WTC11 (cell line): ENCODE measurements at regions not wholly inside any gene's neighbourhood (a gene's known extent, or its start where the extent isn't known, plus 50 kb on each side); places are given as distances from the start of the nearest gene placed in this dataset.

Experiments used
- ATAC-seq: fragments of 200-7000 bp; cut with Tn5 transposase; 2 replicates; pipeline ENCODE4 v1.10.0; 2021; ENCODE audit warnings: mild to moderate bottlenecking, moderate library complexity
- CTCF ChIA-PET: fragments of 300-600 bp; sonication (Branson Sonifier 250); formaldehyde crosslinking; loops from one replicate; lab custom pipeline; 2021; ENCODE audit warnings: antibody characterized with exemption; lab: Charles Lee
- POLR2A ChIA-PET: fragments of 350-600 bp; sonication (Branson Sonifier 250); formaldehyde crosslinking; loops from one replicate; lab custom pipeline; 2021; ENCODE audit warnings: antibody characterized with exemption; lab: Charles Lee
- DNase-seq: peaks from one replicate; pipeline ENCODE4 v3.0.0; 2021; ENCODE audit warnings: low spot score
- H3K27ac Mint-ChIP-seq: 2 replicates; pipeline ENCODE4 v1.8.0; 2021; ENCODE audit warnings: mixed read lengths
- H3K27me3 Mint-ChIP-seq: 2 replicates; pipeline ENCODE4 v1.8.0; 2021; ENCODE audit warnings: low read depth, mild to moderate bottlenecking, moderate library complexity, mixed read lengths
- H3K36me3 Mint-ChIP-seq: 2 replicates; pipeline ENCODE4 v1.8.0; 2021; ENCODE audit warnings: mixed read lengths
- H3K4me1 Mint-ChIP-seq: 2 replicates; pipeline ENCODE4 v1.8.0; 2022; ENCODE audit warnings: mixed read lengths
- H3K4me3 Mint-ChIP-seq: 2 replicates; pipeline ENCODE4 v1.8.0; 2021; ENCODE audit warnings: mild to moderate bottlenecking, moderate library complexity, mixed read lengths
- H3K9me3 Mint-ChIP-seq: 2 replicates; pipeline ENCODE4 v1.8.0; 2021; ENCODE audit warnings: mixed read lengths
- AFF4 ChIP-seq: sonication (generic); formaldehyde crosslinking; IDR thresholded peaks from 2 replicates; pipeline ENCODE4 v1.8.1; 2023; ENCODE audit warnings: mild to moderate bottlenecking, missing genetic modification reagents, borderline replicate concordance
- ATF6 ChIP-seq: sonication (generic); formaldehyde crosslinking; IDR thresholded peaks from 2 replicates; pipeline ENCODE4 v1.8.1; 2023; ENCODE audit warnings: mild to moderate bottlenecking, missing genetic modification reagents
- CREB1 ChIP-seq: sonication (generic); formaldehyde crosslinking; IDR thresholded peaks from 2 replicates; pipeline ENCODE4 v1.8.0; 2023; ENCODE audit warnings: mild to moderate bottlenecking, missing genetic modification reagents
- E2F4 ChIP-seq: sonication (generic); formaldehyde crosslinking; IDR thresholded peaks from 2 replicates; pipeline ENCODE4 v1.8.1; 2022; ENCODE audit warnings: low read depth, mild to moderate bottlenecking, moderate library complexity, missing genetic modification reagents, borderline replicate concordance
- ESRRA ChIP-seq: sonication (generic); formaldehyde crosslinking; IDR thresholded peaks from 2 replicates; pipeline ENCODE4 v1.8.1; 2022; ENCODE audit warnings: mild to moderate bottlenecking, missing genetic modification reagents, borderline replicate concordance
- FOXJ3 ChIP-seq: sonication (generic); formaldehyde crosslinking; IDR thresholded peaks from 2 replicates; pipeline ENCODE4 v1.9.0; 2021; ENCODE audit warnings: missing genetic modification reagents, mild to moderate bottlenecking, borderline replicate concordance
- GRHL2 ChIP-seq: fragments of 250-450 bp; sonication (Bioruptor Pico); IDR thresholded peaks from 2 replicates; pipeline ENCODE4 v1.8.0; 2022; ENCODE audit warnings: mild to moderate bottlenecking, moderate library complexity; ENCODE audit not compliant: insufficient replicate concordance, severe bottlenecking
- IRF2 ChIP-seq: sonication (generic); formaldehyde crosslinking; IDR thresholded peaks from 2 replicates; pipeline ENCODE4 v1.8.0; 2022; ENCODE audit warnings: low read depth, missing genetic modification reagents, borderline replicate concordance
- JAZF1 ChIP-seq: fragments of 250-450 bp; sonication (Bioruptor Pico); IDR thresholded peaks from 2 replicates; pipeline ENCODE4 v1.9.0; 2021; ENCODE audit warnings: moderate library complexity, mild to moderate bottlenecking, inconsistent platforms
- NR2C2 ChIP-seq: sonication (generic); formaldehyde crosslinking; IDR thresholded peaks from 2 replicates; pipeline ENCODE4 v1.8.0; 2022; ENCODE audit warnings: mild to moderate bottlenecking, missing genetic modification reagents
- PRRX2 ChIP-seq: fragments of 250-450 bp; sonication (Bioruptor Pico); IDR thresholded peaks from 2 replicates; pipeline ENCODE4 v1.8.0; 2021; ENCODE audit warnings: mild to moderate bottlenecking
- SMAD4 ChIP-seq: sonication (generic); formaldehyde crosslinking; IDR thresholded peaks from 2 replicates; pipeline ENCODE4 v1.8.0; 2022; ENCODE audit warnings: mild to moderate bottlenecking, missing genetic modification reagents
- ZBTB21 ChIP-seq: sonication (generic); formaldehyde crosslinking; IDR thresholded peaks from 2 replicates; pipeline ENCODE4 v1.8.1; 2023; ENCODE audit warnings: mild to moderate bottlenecking, missing genetic modification reagents, borderline replicate concordance
- ZNF425 ChIP-seq: fragments of 250-450 bp; sonication (Bioruptor Pico); conservative IDR thresholded peaks from 2 replicates; pipeline ENCODE4 v1.9.0; 2021; ENCODE audit warnings: mild to moderate bottlenecking
- TF ChIP-seq, protein P1 (sequence below): sonication (generic); formaldehyde crosslinking; IDR thresholded peaks from 2 replicates; pipeline ENCODE4 v1.8.0; 2022; ENCODE audit warnings: mild to moderate bottlenecking, missing genetic modification reagents
- TF ChIP-seq, protein P2 (sequence below): sonication (generic); formaldehyde crosslinking; IDR thresholded peaks from 2 replicates; pipeline ENCODE4 v1.8.0; 2023; ENCODE audit warnings: missing genetic modification reagents, mild to moderate bottlenecking, borderline replicate concordance
- TF ChIP-seq, protein P3 (sequence below): sonication (generic); formaldehyde crosslinking; IDR thresholded peaks from 2 replicates; pipeline ENCODE4 v1.8.1; 2023; ENCODE audit warnings: mild to moderate bottlenecking, missing genetic modification reagents, moderate library complexity
- TF ChIP-seq, protein P4 (sequence below): sonication (generic); formaldehyde crosslinking; IDR thresholded peaks from 2 replicates; pipeline ENCODE4 v1.8.1; 2023; ENCODE audit warnings: mild to moderate bottlenecking, missing genetic modification reagents

DNA sequence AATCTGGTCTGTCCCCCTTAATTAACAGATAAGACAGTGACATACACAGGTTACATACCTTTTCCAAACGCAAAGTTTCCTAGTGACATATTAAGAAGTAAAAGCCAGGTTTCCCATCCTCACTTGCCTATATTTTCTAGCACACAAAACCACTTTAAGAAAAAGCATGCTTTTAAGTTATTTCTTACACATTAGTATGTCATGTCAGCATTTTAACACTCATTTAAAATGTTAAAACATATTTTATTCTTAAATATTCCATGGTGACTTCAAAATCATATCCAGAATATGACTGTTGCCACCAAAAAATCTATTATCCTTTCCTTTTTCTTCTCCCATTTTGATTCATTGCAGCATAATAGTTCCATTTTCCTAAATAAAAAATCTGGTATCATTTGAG is 1830.2 kb downstream of the STIM2 start:
- TF ChIP-seq, protein P1, sequence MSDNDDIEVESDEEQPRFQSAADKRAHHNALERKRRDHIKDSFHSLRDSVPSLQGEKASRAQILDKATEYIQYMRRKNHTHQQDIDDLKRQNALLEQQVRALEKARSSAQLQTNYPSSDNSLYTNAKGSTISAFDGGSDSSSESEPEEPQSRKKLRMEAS (CRISPR knock-in tag), result no peak
- TF ChIP-seq ZBTB21 (CRISPR knock-in tag) (no peak), FOXJ3 (CRISPR knock-in tag) (no peak), AFF4 (no peak), JAZF1 (no peak)
- Mint-ChIP-seq H3K4me3 (no peak overlapping the region), H3K4me1 (peaks cover 5% of the 10 kb centered on the region; the same call in 1 of the 2 replicates), H3K36me3 (no peaks in the 10 kb centered on the region), H3K27ac (no peak overlapping the region), H3K27me3 (no peaks in the 10 kb centered on the region), H3K9me3 (no peaks in the 10 kb centered on the region)
- ChIA-PET POLR2A (no interaction called here), CTCF (no interaction called here)
- ATAC-seq (no peak), DNase-seq (no peak)

DNA sequence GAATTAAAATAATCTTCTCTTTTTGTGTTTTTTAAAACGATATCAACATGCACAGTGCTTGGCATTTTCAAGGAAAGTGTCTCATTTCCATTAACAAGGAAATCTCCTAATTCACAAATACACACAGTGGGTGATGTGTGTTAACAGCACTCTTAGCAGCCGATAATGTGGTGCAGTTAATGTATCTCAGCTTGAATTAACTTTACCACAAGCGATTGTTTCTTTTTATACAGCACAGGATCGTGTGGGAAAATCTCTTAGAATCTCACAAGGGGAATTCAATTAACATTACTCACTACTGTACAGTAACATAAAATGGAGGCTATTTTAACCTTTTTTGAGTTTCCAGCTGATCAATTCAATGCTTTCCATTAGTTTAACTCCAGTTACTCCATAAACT is 1841.9 kb downstream of the STIM2 start:
- DNase-seq (no peak), ATAC-seq (no peak)
- POLR2A ChIA-PET, result no interaction called here
- Mint-ChIP-seq H3K4me1 (peaks cover 34% of the 10 kb centered on the region), H3K4me3 (no peak overlapping the region), H3K27ac (no peak overlapping the region; the same call in 1 of the 2 replicates), H3K27me3 (no peaks in the 10 kb centered on the region), H3K9me3 (peaks cover 9% of the 10 kb centered on the region), H3K36me3 (peaks cover 6% of the 10 kb centered on the region)
- TF ChIP-seq ESRRA (CRISPR knock-in tag) (no peak), ATF6 (CRISPR knock-in tag) (no peak), PRRX2 (no peak), NR2C2 (CRISPR knock-in tag) (no peak), E2F4 (CRISPR knock-in tag) (no peak), GRHL2 (no peak), ZNF425 (CRISPR knock-in tag) (no peak), ZBTB21 (CRISPR knock-in tag) (no peak), CREB1 (CRISPR knock-in tag) (no peak), IRF2 (CRISPR knock-in tag) (no peak), SMAD4 (CRISPR knock-in tag) (no peak)
- TF ChIP-seq, protein P2, sequence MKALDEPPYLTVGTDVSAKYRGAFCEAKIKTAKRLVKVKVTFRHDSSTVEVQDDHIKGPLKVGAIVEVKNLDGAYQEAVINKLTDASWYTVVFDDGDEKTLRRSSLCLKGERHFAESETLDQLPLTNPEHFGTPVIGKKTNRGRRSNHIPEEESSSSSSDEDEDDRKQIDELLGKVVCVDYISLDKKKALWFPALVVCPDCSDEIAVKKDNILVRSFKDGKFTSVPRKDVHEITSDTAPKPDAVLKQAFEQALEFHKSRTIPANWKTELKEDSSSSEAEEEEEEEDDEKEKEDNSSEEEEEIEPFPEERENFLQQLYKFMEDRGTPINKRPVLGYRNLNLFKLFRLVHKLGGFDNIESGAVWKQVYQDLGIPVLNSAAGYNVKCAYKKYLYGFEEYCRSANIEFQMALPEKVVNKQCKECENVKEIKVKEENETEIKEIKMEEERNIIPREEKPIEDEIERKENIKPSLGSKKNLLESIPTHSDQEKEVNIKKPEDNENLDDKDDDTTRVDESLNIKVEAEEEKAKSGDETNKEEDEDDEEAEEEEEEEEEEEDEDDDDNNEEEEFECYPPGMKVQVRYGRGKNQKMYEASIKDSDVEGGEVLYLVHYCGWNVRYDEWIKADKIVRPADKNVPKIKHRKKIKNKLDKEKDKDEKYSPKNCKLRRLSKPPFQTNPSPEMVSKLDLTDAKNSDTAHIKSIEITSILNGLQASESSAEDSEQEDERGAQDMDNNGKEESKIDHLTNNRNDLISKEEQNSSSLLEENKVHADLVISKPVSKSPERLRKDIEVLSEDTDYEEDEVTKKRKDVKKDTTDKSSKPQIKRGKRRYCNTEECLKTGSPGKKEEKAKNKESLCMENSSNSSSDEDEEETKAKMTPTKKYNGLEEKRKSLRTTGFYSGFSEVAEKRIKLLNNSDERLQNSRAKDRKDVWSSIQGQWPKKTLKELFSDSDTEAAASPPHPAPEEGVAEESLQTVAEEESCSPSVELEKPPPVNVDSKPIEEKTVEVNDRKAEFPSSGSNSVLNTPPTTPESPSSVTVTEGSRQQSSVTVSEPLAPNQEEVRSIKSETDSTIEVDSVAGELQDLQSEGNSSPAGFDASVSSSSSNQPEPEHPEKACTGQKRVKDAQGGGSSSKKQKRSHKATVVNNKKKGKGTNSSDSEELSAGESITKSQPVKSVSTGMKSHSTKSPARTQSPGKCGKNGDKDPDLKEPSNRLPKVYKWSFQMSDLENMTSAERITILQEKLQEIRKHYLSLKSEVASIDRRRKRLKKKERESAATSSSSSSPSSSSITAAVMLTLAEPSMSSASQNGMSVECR (CRISPR knock-in tag), result no peak
- TF ChIP-seq, protein P3, sequence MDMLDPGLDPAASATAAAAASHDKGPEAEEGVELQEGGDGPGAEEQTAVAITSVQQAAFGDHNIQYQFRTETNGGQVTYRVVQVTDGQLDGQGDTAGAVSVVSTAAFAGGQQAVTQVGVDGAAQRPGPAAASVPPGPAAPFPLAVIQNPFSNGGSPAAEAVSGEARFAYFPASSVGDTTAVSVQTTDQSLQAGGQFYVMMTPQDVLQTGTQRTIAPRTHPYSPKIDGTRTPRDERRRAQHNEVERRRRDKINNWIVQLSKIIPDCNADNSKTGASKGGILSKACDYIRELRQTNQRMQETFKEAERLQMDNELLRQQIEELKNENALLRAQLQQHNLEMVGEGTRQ (CRISPR knock-in tag), result no peak
- TF ChIP-seq, protein P4, sequence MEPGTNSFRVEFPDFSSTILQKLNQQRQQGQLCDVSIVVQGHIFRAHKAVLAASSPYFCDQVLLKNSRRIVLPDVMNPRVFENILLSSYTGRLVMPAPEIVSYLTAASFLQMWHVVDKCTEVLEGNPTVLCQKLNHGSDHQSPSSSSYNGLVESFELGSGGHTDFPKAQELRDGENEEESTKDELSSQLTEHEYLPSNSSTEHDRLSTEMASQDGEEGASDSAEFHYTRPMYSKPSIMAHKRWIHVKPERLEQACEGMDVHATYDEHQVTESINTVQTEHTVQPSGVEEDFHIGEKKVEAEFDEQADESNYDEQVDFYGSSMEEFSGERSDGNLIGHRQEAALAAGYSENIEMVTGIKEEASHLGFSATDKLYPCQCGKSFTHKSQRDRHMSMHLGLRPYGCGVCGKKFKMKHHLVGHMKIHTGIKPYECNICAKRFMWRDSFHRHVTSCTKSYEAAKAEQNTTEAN (CRISPR knock-in tag), result no peak
- CTCF ChIA-PET, result interaction anchor here (1.6 kb wide), 1 partner anchor 16 kb away, joined by 5 read pairs; no protein-coding TSS in a partner anchor
